HG02798 (cell line): ENCODE measurements at regions not wholly inside any gene's neighbourhood (a gene's known extent, or its start where the extent isn't known, plus 50 kb on each side); places are given as distances from the start of the nearest gene placed in this dataset.
"Not testable (repeated sequence)": the region's sequence is repeated elsewhere in the genome, so short reads cannot be mapped to it uniquely, and the experiment has no call there.

ENCODE experiments used
- ATAC-seq: cut with Tn5 transposase; IDR thresholded peaks from one replicate; pipeline ENCODE4 v1.9.1; 2021; ENCODE audit warnings: mild to moderate bottlenecking; ENCODE audit not compliant: unreplicated experiment, poor library complexity

GRCh38 chr9:41075671-41076070 is 52.8 kb downstream of the FOXD4L6 start:
- ATAC-seq: not testable (repeated sequence)

- peak; percentile 84 for ATAC-seq
These were observed 54.0 kb downstream of the FOXD4L6 start for GRCh38 chr9:41074356-41074942.

- ATAC-seq: not testable (repeated sequence)
These were observed 54.8 kb downstream of the FOXD4L6 start for GRCh38 chr9:41073471-41074243.

- ATAC-seq: peak; percentile 72
These were observed 64.2 kb downstream of the FOXD4L6 start for GRCh38 chr9:41064125-41064795.

- ATAC-seq: not testable (repeated sequence)
These were observed 65.2 kb downstream of the FOXD4L6 start for GRCh38 chr9:41063243-41063642.

GRCh38 chr9:41059603-41060002 is 68.9 kb downstream of the FOXD4L6 start:
- not testable (repeated sequence) for ATAC-seq

GRCh38 chr9:41053666-41054363 is 74.7 kb downstream of the FOXD4L6 start:
- ATAC-seq: peak; percentile 84

- not testable (repeated sequence) for ATAC-seq
These were observed 79.8 kb downstream of the FOXD4L6 start for GRCh38 chr9:41048672-41049071.

GRCh38 chr9:41047792-41048191 is 80.7 kb downstream of the FOXD4L6 start:
- ATAC-seq: not testable (repeated sequence)

- ATAC-seq: not testable (repeated sequence)
These were observed 83.6 kb downstream of the FOXD4L6 start for GRCh38 chr9:41044930-41045329.

GRCh38 chr9:41043433-41043832 is 85.0 kb downstream of the FOXD4L6 start:
- not testable (repeated sequence) for ATAC-seq

GRCh38 chr9:41042111-41042510 is 86.4 kb downstream of the FOXD4L6 start:
- ATAC-seq: not testable (repeated sequence)

- not testable (repeated sequence) for ATAC-seq
These were observed 87.7 kb downstream of the FOXD4L6 start for GRCh38 chr9:41040705-41041342.

- ATAC-seq: not testable (repeated sequence)
These were observed 93.2 kb downstream of the FOXD4L6 start for GRCh38 chr9:41035276-41035675.

- ATAC-seq: not testable (repeated sequence)
These were observed 93.7 kb downstream of the FOXD4L6 start for GRCh38 chr9:41034699-41035197.

GRCh38 chr9:41033877-41034276 is 94.6 kb downstream of the FOXD4L6 start:
- not testable (repeated sequence) for ATAC-seq

- ATAC-seq: not testable (repeated sequence)
These were observed 95.1 kb downstream of the FOXD4L6 start for GRCh38 chr9:41033360-41033759.

GRCh38 chr9:41026912-41027676 is 101.4 kb downstream of the FOXD4L6 start:
- not testable (repeated sequence) for ATAC-seq

GRCh38 chr9:41022365-41022764 is 106.1 kb downstream of the FOXD4L6 start:
- not testable (repeated sequence) for ATAC-seq
